Femur (tissue), 1 donor: ENCODE measurements at regions not wholly inside any gene's neighbourhood (a gene's known extent, or its start where the extent isn't known, plus 50 kb on each side); places are given as distances from the start of the nearest gene placed in this dataset.
"Not testable (repeated sequence)": the region's sequence is repeated elsewhere in the genome, so short reads cannot be mapped to it uniquely, and the experiment has no call there.

Experiments
- DNase-seq: peaks from one replicate; pipeline ENCODE4 v3.0.0-alpha.2; 2017

- no peak for DNase-seq
Observed at GRCh38 chr5:92081958-92082712, 699.0 kb upstream of the ARRDC3 start.

GRCh38 chr5:92070786-92071185, 687.7 kb upstream of the ARRDC3 start:
- no peak for DNase-seq

- no peak for DNase-seq
Observed at GRCh38 chr5:92064993-92065392, 681.9 kb upstream of the ARRDC3 start.

GRCh38 chr5:92051741-92052140, 668.6 kb upstream of the ARRDC3 start:
- no peak for DNase-seq

- DNase-seq = no peak
Observed at GRCh38 chr5:92050970-92051369, 667.9 kb upstream of the ARRDC3 start.

- DNase-seq = no peak
Observed at GRCh38 chr5:92041911-92042660, 659.0 kb upstream of the ARRDC3 start.

GRCh38 chr5:92041206-92041605, 658.1 kb upstream of the ARRDC3 start:
- no peak for DNase-seq

GRCh38 chr5:92029792-92030191, 646.7 kb upstream of the ARRDC3 start:
- DNase-seq = not testable (repeated sequence)

- no peak for DNase-seq
Observed at GRCh38 chr5:92023555-92023954, 640.4 kb upstream of the ARRDC3 start.

- no peak for DNase-seq
Observed at GRCh38 chr5:92023141-92023471, 640.0 kb upstream of the ARRDC3 start.

- no peak for DNase-seq
Observed at GRCh38 chr5:92022415-92023140, 639.5 kb upstream of the ARRDC3 start.

- DNase-seq = no peak
Observed at GRCh38 chr5:92019376-92019990, 636.4 kb upstream of the ARRDC3 start.

- DNase-seq = no peak
Observed at GRCh38 chr5:92017776-92018175, 634.7 kb upstream of the ARRDC3 start.

GRCh38 chr5:92011845-92012244, 628.7 kb upstream of the ARRDC3 start:
- not testable (repeated sequence) for DNase-seq

GRCh38 chr5:92003806-92004205, 620.7 kb upstream of the ARRDC3 start:
- DNase-seq = no peak

GRCh38 chr5:92002721-92003274, 619.7 kb upstream of the ARRDC3 start:
- DNase-seq = no peak

GRCh38 chr5:91998774-91999173, 615.7 kb upstream of the ARRDC3 start:
- no peak for DNase-seq

- DNase-seq = no peak
Observed at GRCh38 chr5:91983869-91984268, 600.8 kb upstream of the ARRDC3 start.

GRCh38 chr5:91978221-91978882, 595.2 kb upstream of the ARRDC3 start:
- DNase-seq = no peak

- DNase-seq = no peak
Observed at GRCh38 chr5:91977579-91977978, 594.5 kb upstream of the ARRDC3 start.

GRCh38 chr5:91976451-91976850, 593.3 kb upstream of the ARRDC3 start:
- DNase-seq = no peak

- DNase-seq = no peak
Observed at GRCh38 chr5:91963166-91963565, 580.0 kb upstream of the ARRDC3 start.

- DNase-seq = no peak
Observed at GRCh38 chr5:91957666-91958065, 574.5 kb upstream of the ARRDC3 start.
